Daoy (cell line): ENCODE measurements at regions not wholly inside any gene's neighbourhood (a gene's known extent, or its start where the extent isn't known, plus 50 kb on each side); places are given as distances from the start of the nearest gene placed in this dataset.

Experiments
- DNase-seq: peaks from one replicate; pipeline ENCODE4 v3.0.0-alpha.2; 2015; ENCODE audit warnings: low read depth

- no peak for DNase-seq
These were observed 174.7 kb upstream of the LYZL1 start for GRCh38 chr10:29114141-29114540.

- DNase-seq, result no peak
These were observed 171.1 kb upstream of the LYZL1 start for GRCh38 chr10:29117781-29118180.

- no peak for DNase-seq
These were observed 169.5 kb upstream of the LYZL1 start for GRCh38 chr10:29119374-29119773.

GRCh38 chr10:29120216-29120615 is 168.7 kb upstream of the LYZL1 start:
- peak; percentile 72 for DNase-seq

GRCh38 chr10:29124864-29125263 is 164.0 kb upstream of the LYZL1 start:
- no peak for DNase-seq

- DNase-seq, result no peak
These were observed 161.7 kb upstream of the LYZL1 start for GRCh38 chr10:29127037-29127700.

GRCh38 chr10:29127731-29128130 is 161.1 kb upstream of the LYZL1 start:
- no peak for DNase-seq

- DNase-seq, result peak; percentile 17
These were observed 158.6 kb upstream of the LYZL1 start for GRCh38 chr10:29130190-29130673.

GRCh38 chr10:29131952-29132547 is 156.8 kb upstream of the LYZL1 start:
- DNase-seq, result peak; percentile 76

GRCh38 chr10:29132551-29133111 is 156.2 kb upstream of the LYZL1 start:
- DNase-seq, result no peak

GRCh38 chr10:29135337-29135736 is 153.5 kb upstream of the LYZL1 start:
- DNase-seq, result no peak

- no peak for DNase-seq
These were observed 152.5 kb upstream of the LYZL1 start for GRCh38 chr10:29136411-29136810.

GRCh38 chr10:29140151-29140550 is 148.7 kb upstream of the LYZL1 start:
- DNase-seq, result no peak

- DNase-seq, result peak; percentile 87
These were observed 147.9 kb upstream of the LYZL1 start for GRCh38 chr10:29140991-29141390.

GRCh38 chr10:29141761-29142160 is 147.1 kb upstream of the LYZL1 start:
- peak; percentile 83 for DNase-seq

- DNase-seq, result no peak
These were observed 146.2 kb upstream of the LYZL1 start for GRCh38 chr10:29142516-29143314.

- no peak for DNase-seq
These were observed 144.7 kb upstream of the LYZL1 start for GRCh38 chr10:29144126-29144525.

GRCh38 chr10:29146311-29147100 is 142.4 kb upstream of the LYZL1 start:
- no peak for DNase-seq

GRCh38 chr10:29150010-29150409 is 138.9 kb upstream of the LYZL1 start:
- peak; percentile 35 for DNase-seq

GRCh38 chr10:29151005-29151404 is 137.9 kb upstream of the LYZL1 start:
- DNase-seq, result no peak

- DNase-seq, result no peak
These were observed 131.5 kb upstream of the LYZL1 start for GRCh38 chr10:29157321-29157720.

GRCh38 chr10:29158066-29158465 is 130.8 kb upstream of the LYZL1 start:
- no peak for DNase-seq
